Body of pancreas (tissue), 4 donors: ENCODE measurements at regions not wholly inside any gene's neighbourhood (a gene's known extent, or its start where the extent isn't known, plus 50 kb on each side); places are given as distances from the start of the nearest gene placed in this dataset.

ENCODE experiments used
- CTCF ChIP-seq, 7 experiments: fragments of 450-650 bp in 4 of 7; fragments of 200-600 bp in 3 of 7; sonication (generic) in 3 of 7; IDR thresholded peaks; one replicate each; pipeline ENCODE4 v1.5.1; 2016 to 2019; ENCODE audit warnings: antibody characterized with exemption in 7 of 7
- POLR2A ChIP-seq, 3 donors: fragments of 450-650 bp; IDR thresholded peaks; one replicate each; pipeline ENCODE4 v1.6.1; 2016; ENCODE audit warnings: antibody characterized with exemption in 3 of 3, mild to moderate bottlenecking in 2 of 3

GRCh38 chr22:27378311-27378800, 423.2 kb downstream of the MN1 start:
- TF ChIP-seq CTCF (IDR thresholded peaks at IDR 0.05) = no peak
- TF ChIP-seq POLR2A (IDR thresholded peaks at IDR 0.05) = no peak
